ENCODE measurements at regions not wholly inside any gene's neighbourhood (a gene's known extent, or its start where the extent isn't known, plus 50 kb on each side); places are given as distances from the start of the nearest gene placed in this dataset.

DNA sequence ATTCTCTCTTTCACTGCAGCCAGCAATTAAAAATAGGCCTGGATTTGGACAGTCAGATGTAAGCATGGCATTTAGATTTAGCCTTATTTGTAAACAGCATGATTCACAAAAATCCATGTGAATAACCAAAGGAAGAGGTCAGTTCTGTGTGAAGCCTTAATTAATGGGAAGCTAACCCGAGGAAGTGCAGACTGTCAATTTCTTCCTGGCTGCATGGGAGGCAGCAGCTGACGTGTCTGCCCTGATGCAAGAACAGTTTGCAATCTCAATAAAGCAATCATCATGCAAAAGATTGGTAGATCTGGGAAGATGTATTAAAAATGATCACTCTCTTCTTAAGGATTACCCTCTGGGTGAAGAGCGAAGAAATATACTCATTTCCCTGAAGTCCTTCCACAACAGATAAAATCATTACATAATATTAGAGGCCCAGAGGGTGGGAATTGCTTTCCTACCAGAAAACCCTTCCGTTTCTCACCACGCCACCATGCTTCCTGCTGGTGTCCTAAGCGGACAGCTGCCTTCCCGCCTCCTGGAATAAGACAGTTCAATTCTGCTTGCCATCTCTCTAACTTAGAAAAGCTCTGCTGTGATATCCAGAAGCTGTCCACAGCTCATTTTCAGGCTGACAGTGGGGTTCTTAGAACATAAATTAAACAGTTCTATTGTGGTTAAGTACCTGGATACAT lies 526.7 kb upstream of the NRP1 start:
- H3K9ac ChIP-seq (ENCODE audit: low read depth, low read length, poor library complexity, severe bottlenecking) = no peak overlapping the region
- no peaks in the 10 kb centered on the region for H4K20me1 ChIP-seq (ENCODE audit: insufficient read depth, low read length, poor library complexity, severe bottlenecking)
- no peaks in the 10 kb centered on the region for H3K36me3 ChIP-seq (ENCODE audit: insufficient read depth, low read length)
- TF ChIP-seq, protein P1, sequence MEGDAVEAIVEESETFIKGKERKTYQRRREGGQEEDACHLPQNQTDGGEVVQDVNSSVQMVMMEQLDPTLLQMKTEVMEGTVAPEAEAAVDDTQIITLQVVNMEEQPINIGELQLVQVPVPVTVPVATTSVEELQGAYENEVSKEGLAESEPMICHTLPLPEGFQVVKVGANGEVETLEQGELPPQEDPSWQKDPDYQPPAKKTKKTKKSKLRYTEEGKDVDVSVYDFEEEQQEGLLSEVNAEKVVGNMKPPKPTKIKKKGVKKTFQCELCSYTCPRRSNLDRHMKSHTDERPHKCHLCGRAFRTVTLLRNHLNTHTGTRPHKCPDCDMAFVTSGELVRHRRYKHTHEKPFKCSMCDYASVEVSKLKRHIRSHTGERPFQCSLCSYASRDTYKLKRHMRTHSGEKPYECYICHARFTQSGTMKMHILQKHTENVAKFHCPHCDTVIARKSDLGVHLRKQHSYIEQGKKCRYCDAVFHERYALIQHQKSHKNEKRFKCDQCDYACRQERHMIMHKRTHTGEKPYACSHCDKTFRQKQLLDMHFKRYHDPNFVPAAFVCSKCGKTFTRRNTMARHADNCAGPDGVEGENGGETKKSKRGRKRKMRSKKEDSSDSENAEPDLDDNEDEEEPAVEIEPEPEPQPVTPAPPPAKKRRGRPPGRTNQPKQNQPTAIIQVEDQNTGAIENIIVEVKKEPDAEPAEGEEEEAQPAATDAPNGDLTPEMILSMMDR (conservative IDR thresholded peaks at IDR 0.05; ENCODE audit: low read length) = no peak
- TF ChIP-seq EZH2phosphoT487 (IDR thresholded peaks at IDR 0.05; ENCODE audit: borderline replicate concordance) = no peak
- H2AFZ ChIP-seq (ENCODE audit: low read length) = no peak overlapping the region
- no peaks in the 10 kb centered on the region for H3K9me3 ChIP-seq (ENCODE audit: insufficient read depth, low read depth, low read length)
- no peak overlapping the region for H3K4me2 ChIP-seq (ENCODE audit: low read depth, low read length, poor library complexity, severe bottlenecking)
- H3K79me2 ChIP-seq (ENCODE audit: insufficient read depth, low read length) = no peaks in the 10 kb centered on the region
- H3K4me3 ChIP-seq (ENCODE audit: low read length, poor library complexity, severe bottlenecking) = no peak overlapping the region
- peaks cover 78% of the 10 kb centered on the region for H3K27me3 ChIP-seq (ENCODE audit: insufficient read depth, low read length, poor library complexity, severe bottlenecking)
- H3K4me1 ChIP-seq (ENCODE audit: insufficient read depth, low read length, poor library complexity, severe bottlenecking) = no peaks in the 10 kb centered on the region
- H3K9me2 ChIP-seq (replicated peaks; ENCODE audit: low read depth, low read length) = no peaks in the 10 kb centered on the region
- no peaks in the 10 kb centered on the region for H3F3A ChIP-seq (ENCODE audit: low read depth)

- H3K4me1 ChIP-seq (ENCODE audit: insufficient read depth, low read length, poor library complexity, severe bottlenecking) = no peaks in the 10 kb centered on the region
- TF ChIP-seq EZH2phosphoT487 (IDR thresholded peaks at IDR 0.05; ENCODE audit: borderline replicate concordance) = no peak
- TF ChIP-seq, protein P1 (conservative IDR thresholded peaks at IDR 0.05; ENCODE audit: low read length) = no peak
- H3F3A ChIP-seq (ENCODE audit: low read depth) = no peaks in the 10 kb centered on the region
- H3K36me3 ChIP-seq (ENCODE audit: insufficient read depth, low read length) = no peaks in the 10 kb centered on the region
- H2AFZ ChIP-seq (ENCODE audit: low read length) = no peak overlapping the region
- no peaks in the 10 kb centered on the region for H3K79me2 ChIP-seq (ENCODE audit: insufficient read depth, low read length)
- H4K20me1 ChIP-seq (ENCODE audit: insufficient read depth, low read length, poor library complexity, severe bottlenecking) = no peaks in the 10 kb centered on the region
- peaks cover 72% of the 10 kb centered on the region for H3K27me3 ChIP-seq (ENCODE audit: insufficient read depth, low read length, poor library complexity, severe bottlenecking)
- H3K4me3 ChIP-seq (ENCODE audit: low read length, poor library complexity, severe bottlenecking) = no peak overlapping the region
- no peaks in the 10 kb centered on the region for H3K9me2 ChIP-seq (replicated peaks; ENCODE audit: low read depth, low read length)
- no peaks in the 10 kb centered on the region for H3K9me3 ChIP-seq (ENCODE audit: insufficient read depth, low read depth, low read length)
- no peak overlapping the region for H3K4me2 ChIP-seq (ENCODE audit: low read depth, low read length, poor library complexity, severe bottlenecking)
- no peak overlapping the region for H3K9ac ChIP-seq (ENCODE audit: low read depth, low read length, poor library complexity, severe bottlenecking)
Observed at GRCh38 chr10:33860552-33860951, 526.1 kb upstream of the NRP1 start.

GRCh38 chr10:33859319-33860022 lies 525.0 kb upstream of the NRP1 start:
- H4K20me1 ChIP-seq (ENCODE audit: insufficient read depth, low read length, poor library complexity, severe bottlenecking) = no peaks in the 10 kb centered on the region
- TF ChIP-seq EZH2phosphoT487 (IDR thresholded peaks at IDR 0.05; ENCODE audit: borderline replicate concordance) = no peak
- TF ChIP-seq, protein P1 (conservative IDR thresholded peaks at IDR 0.05; ENCODE audit: low read length) = no peak

More at GRCh38 chr10:33859319-33860022, 525.0 kb upstream of the NRP1 start:
- H3K4me1 ChIP-seq (ENCODE audit: insufficient read depth, low read length, poor library complexity, severe bottlenecking) = no peaks in the 10 kb centered on the region
- H3F3A ChIP-seq (ENCODE audit: low read depth) = no peaks in the 10 kb centered on the region
- no peaks in the 10 kb centered on the region for H3K36me3 ChIP-seq (ENCODE audit: insufficient read depth, low read length)
- H3K9ac ChIP-seq (ENCODE audit: low read depth, low read length, poor library complexity, severe bottlenecking) = no peak overlapping the region
- H2AFZ ChIP-seq (ENCODE audit: low read length) = no peak overlapping the region
- no peaks in the 10 kb centered on the region for H3K79me2 ChIP-seq (ENCODE audit: insufficient read depth, low read length)
- no peaks in the 10 kb centered on the region for H3K9me2 ChIP-seq (replicated peaks; ENCODE audit: low read depth, low read length)
- H3K4me3 ChIP-seq (ENCODE audit: low read length, poor library complexity, severe bottlenecking) = no peak overlapping the region
- peaks cover 61% of the 10 kb centered on the region for H3K27me3 ChIP-seq (ENCODE audit: insufficient read depth, low read length, poor library complexity, severe bottlenecking)
- no peak overlapping the region for H3K4me2 ChIP-seq (ENCODE audit: low read depth, low read length, poor library complexity, severe bottlenecking)
- no peaks in the 10 kb centered on the region for H3K9me3 ChIP-seq (ENCODE audit: insufficient read depth, low read depth, low read length)
